ENCODE measurements at regions not wholly inside any gene's neighbourhood (a gene's known extent, or its start where the extent isn't known, plus 50 kb on each side); places are given as distances from the start of the nearest gene placed in this dataset.

GRCh38 chr3:70517124-70517890 is 204.9 kb upstream of the MDFIC2 start:
- H3K9ac ChIP-seq (ENCODE audit: low read length), result no peak overlapping the region
- ChIA-PET CTCF (no interaction called here), POLR2A (ENCODE audit: unreplicated experiment) (no interaction called here)
- no peak overlapping the region for H3K4me2 ChIP-seq (ENCODE audit: low read length)
- intact Hi-C loops (cut with micrococcal nuclease), result no loop called here
- no peaks in the 10 kb centered on the region for H3F3A ChIP-seq (ENCODE audit: low read length, unreplicated experiment)
- H3K79me2 ChIP-seq (ENCODE audit: low read length), result no peaks in the 10 kb centered on the region
- no peak for TF ChIP-seq EZH2phosphoT487 (IDR thresholded peaks at IDR 0.05; ENCODE audit: borderline replicate concordance, low read length)
- no peak for TF ChIP-seq CTCF (conservative IDR thresholded peaks at IDR 0.05; ENCODE audit: low read depth, low read length)
- TF ChIP-seq EZH2 (IDR thresholded peaks at IDR 0.05; ENCODE audit: low read length, unreplicated experiment), result no peak
- H3K9me2 ChIP-seq (replicated peaks; ENCODE audit: low read length), result no peaks in the 10 kb centered on the region
- H3K4me1 ChIP-seq (ENCODE audit: insufficient read depth, low read length), result no peaks in the 10 kb centered on the region
- no peak for DNase-seq
- no peaks in the 10 kb centered on the region for H4K20me1 ChIP-seq (ENCODE audit: low read length)
- BruUV-seq (replicated peaks), result no TSS peak
- H3K4me3 ChIP-seq (ENCODE audit: low read length), result no peak overlapping the region
- H3K27me3 ChIP-seq (ENCODE audit: low read length), result peaks cover 38% of the 10 kb centered on the region
- H3K9me3 ChIP-seq (ENCODE audit: low read length), result no peaks in the 10 kb centered on the region
- no peak for ATAC-seq
- no peak overlapping the region for H3K27ac ChIP-seq (ENCODE audit: low read length)
- H2AFZ ChIP-seq (ENCODE audit: low read length), result no peak overlapping the region
- no peaks in the 10 kb centered on the region for H3K36me3 ChIP-seq (ENCODE audit: low read depth, low read length)

GRCh38 chr3:70516076-70516475 is 203.6 kb upstream of the MDFIC2 start:
- DNase-seq (no peak), ATAC-seq (no peak)
- Histone ChIP-seq H3K9me3 (ENCODE audit: low read length) (no peaks in the 10 kb centered on the region), H3K36me3 (ENCODE audit: low read depth, low read length) (no peaks in the 10 kb centered on the region), H3K4me2 (ENCODE audit: low read length) (no peak overlapping the region), H3K9ac (ENCODE audit: low read length) (no peak overlapping the region), H3K79me2 (ENCODE audit: low read length) (no peaks in the 10 kb centered on the region), H3K9me2 (replicated peaks; ENCODE audit: low read length) (no peaks in the 10 kb centered on the region), H3K27ac (ENCODE audit: low read length) (no peak overlapping the region), H2AFZ (ENCODE audit: low read length) (no peak overlapping the region), H3K27me3 (ENCODE audit: low read length) (peaks cover 46% of the 10 kb centered on the region), H3K4me3 (ENCODE audit: low read length) (no peak overlapping the region), H3F3A (ENCODE audit: low read length, unreplicated experiment) (no peaks in the 10 kb centered on the region), H3K4me1 (ENCODE audit: insufficient read depth, low read length) (no peaks in the 10 kb centered on the region), H4K20me1 (ENCODE audit: low read length) (no peaks in the 10 kb centered on the region)
- POLR2A ChIA-PET (ENCODE audit: unreplicated experiment), result no interaction called here
- intact Hi-C loops (cut with micrococcal nuclease), result no loop called here
- BruUV-seq (replicated peaks), result no TSS peak
- TF ChIP-seq EZH2phosphoT487 (IDR thresholded peaks at IDR 0.05; ENCODE audit: borderline replicate concordance, low read length), result no peak
- no peak for TF ChIP-seq EZH2 (IDR thresholded peaks at IDR 0.05; ENCODE audit: low read length, unreplicated experiment)
- TF ChIP-seq CTCF (conservative IDR thresholded peaks at IDR 0.05; ENCODE audit: low read depth, low read length), result no peak
- CTCF ChIA-PET, result no interaction called here

GRCh38 chr3:70507486-70507885 is 195.0 kb upstream of the MDFIC2 start:
- no peak overlapping the region for H3K9ac ChIP-seq (ENCODE audit: low read length)
- ChIA-PET POLR2A (ENCODE audit: unreplicated experiment) (no interaction called here), CTCF (no interaction called here)
- H3K4me3 ChIP-seq (ENCODE audit: low read length), result no peak overlapping the region
- no peaks in the 10 kb centered on the region for H3K4me1 ChIP-seq (ENCODE audit: insufficient read depth, low read length)
- no peaks in the 10 kb centered on the region for H3K79me2 ChIP-seq (ENCODE audit: low read length)
- TF ChIP-seq CTCF (conservative IDR thresholded peaks at IDR 0.05; ENCODE audit: low read depth, low read length), result no peak
- no peak for TF ChIP-seq EZH2 (IDR thresholded peaks at IDR 0.05; ENCODE audit: low read length, unreplicated experiment)
- TF ChIP-seq EZH2phosphoT487 (IDR thresholded peaks at IDR 0.05; ENCODE audit: borderline replicate concordance, low read length), result no peak
- H3K27ac ChIP-seq (ENCODE audit: low read length), result no peak overlapping the region
- H2AFZ ChIP-seq (ENCODE audit: low read length), result no peak overlapping the region
- BruUV-seq (replicated peaks), result no TSS peak
- no peaks in the 10 kb centered on the region for H3K9me2 ChIP-seq (replicated peaks; ENCODE audit: low read length)
- DNase-seq (no peak), ATAC-seq (no peak)
- no peaks in the 10 kb centered on the region for H3K36me3 ChIP-seq (ENCODE audit: low read depth, low read length)
- H3K27me3 ChIP-seq (ENCODE audit: low read length), result peaks cover 57% of the 10 kb centered on the region
- H3F3A ChIP-seq (ENCODE audit: low read length, unreplicated experiment), result no peaks in the 10 kb centered on the region
- H3K9me3 ChIP-seq (ENCODE audit: low read length), result no peaks in the 10 kb centered on the region
- H3K4me2 ChIP-seq (ENCODE audit: low read length), result no peak overlapping the region
- H4K20me1 ChIP-seq (ENCODE audit: low read length), result no peaks in the 10 kb centered on the region
- intact Hi-C loops (cut with micrococcal nuclease), result no loop called here

Data from PC-3 (cell line).